ENCODE measurements at regions not wholly inside any gene's neighbourhood (a gene's known extent, or its start where the extent isn't known, plus 50 kb on each side); places are given as distances from the start of the nearest gene placed in this dataset.

- H3K4me3 ChIP-seq, result no peak overlapping the region
- H3K9me3 ChIP-seq (replicated peaks), result peaks cover 8% of the 10 kb centered on the region
- no peak for DNase-seq
- no peak overlapping the region for H3K27ac ChIP-seq (replicated peaks)
- intact Hi-C loops (cut with micrococcal nuclease), result no loop called here
- H3K4me1 ChIP-seq, result no peaks in the 10 kb centered on the region
- H3K36me3 ChIP-seq, result no peaks in the 10 kb centered on the region
- no peaks in the 10 kb centered on the region for H3K27me3 ChIP-seq (ENCODE audit: low read depth)
- TF ChIP-seq CTCF (IDR thresholded peaks at IDR 0.05; ENCODE audit: borderline replicate concordance), result no peak
These were observed 191.3 kb upstream of the DEFB112 start for GRCh38 chr6:50240986-50241385.

- Histone ChIP-seq H3K27ac (replicated peaks) (no peak overlapping the region), H3K4me1 (no peaks in the 10 kb centered on the region), H3K9me3 (replicated peaks) (peaks cover 3% of the 10 kb centered on the region), H3K27me3 (ENCODE audit: low read depth) (no peaks in the 10 kb centered on the region), H3K36me3 (no peaks in the 10 kb centered on the region), H3K4me3 (no peak overlapping the region)
- intact Hi-C loops (cut with micrococcal nuclease), result no loop called here
- no peak for TF ChIP-seq CTCF (IDR thresholded peaks at IDR 0.05; ENCODE audit: borderline replicate concordance)
- DNase-seq, result no peak
These were observed 199.8 kb upstream of the DEFB112 start for GRCh38 chr6:50249493-50249892.

- intact Hi-C loops (cut with micrococcal nuclease), result no loop called here
These were observed 207.6 kb upstream of the DEFB112 start for GRCh38 chr6:50257322-50257721.

DNA sequence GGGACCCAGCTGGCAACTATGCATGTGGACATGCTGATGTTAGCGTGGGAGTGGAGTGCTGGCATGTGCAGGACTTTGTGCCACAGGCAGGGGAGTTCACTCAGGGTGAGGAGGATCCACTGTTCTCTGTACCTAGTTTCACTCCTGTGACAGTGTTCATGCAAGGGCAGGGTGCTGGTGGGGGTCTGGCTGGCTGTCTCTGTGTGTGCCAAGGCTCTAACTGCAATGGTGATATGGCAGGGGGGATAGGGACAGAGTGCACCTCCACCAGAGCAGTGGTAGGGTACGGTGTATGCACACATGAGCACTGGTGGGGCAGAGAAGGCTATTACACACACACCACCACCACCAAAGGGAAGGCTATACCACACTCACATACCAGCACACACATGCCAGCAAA, 210.2 kb upstream of the DEFB112 start:
- Histone ChIP-seq H3K4me1 (no peaks in the 10 kb centered on the region), H3K27ac (replicated peaks) (no peak overlapping the region), H3K4me3 (no peak overlapping the region), H3K9me3 (replicated peaks) (peaks cover 21% of the 10 kb centered on the region), H3K36me3 (no peaks in the 10 kb centered on the region), H3K27me3 (ENCODE audit: low read depth) (no peaks in the 10 kb centered on the region)
- no peak for TF ChIP-seq CTCF (IDR thresholded peaks at IDR 0.05; ENCODE audit: borderline replicate concordance)
- DNase-seq, result no peak
- intact Hi-C loops (cut with micrococcal nuclease), result no loop called here

More at GRCh38 chr6:50257322-50257721, 207.6 kb upstream of the DEFB112 start:
- Histone ChIP-seq H3K4me3 (no peak overlapping the region), H3K9me3 (replicated peaks) (peaks cover 24% of the 10 kb centered on the region), H3K27me3 (ENCODE audit: low read depth) (no peaks in the 10 kb centered on the region), H3K27ac (replicated peaks) (no peak overlapping the region), H3K36me3 (no peaks in the 10 kb centered on the region), H3K4me1 (no peaks in the 10 kb centered on the region)
- no peak for DNase-seq
- no peak for TF ChIP-seq CTCF (IDR thresholded peaks at IDR 0.05; ENCODE audit: borderline replicate concordance)

DNA sequence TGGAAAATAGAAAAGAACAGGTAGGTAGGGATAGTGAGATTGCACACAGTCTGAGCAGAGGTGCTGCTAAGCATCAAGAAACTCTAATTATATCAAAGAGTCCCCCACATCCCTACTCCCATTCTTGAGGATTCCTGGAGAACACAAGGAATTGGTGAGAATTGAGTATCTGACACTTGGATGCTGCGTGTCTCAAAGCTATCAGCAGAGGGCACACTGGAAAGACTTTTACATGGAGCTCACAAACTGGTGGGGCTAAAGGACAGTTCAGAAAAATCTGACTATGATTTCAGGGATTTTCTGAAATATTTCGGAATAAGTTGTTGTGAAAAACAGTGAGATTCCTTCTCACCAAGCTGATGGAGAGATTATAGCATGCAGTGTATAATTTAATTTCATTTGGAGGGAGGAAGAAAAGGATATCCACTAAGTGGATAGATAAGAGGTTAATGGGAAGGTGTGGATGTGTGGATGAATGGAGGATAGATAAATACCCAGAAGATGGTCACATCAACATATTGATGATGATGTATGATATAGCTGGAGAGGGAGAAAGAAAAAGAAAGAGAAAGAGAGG, 215.4 kb upstream of the DEFB112 start:
- intact Hi-C loops (cut with micrococcal nuclease), result no loop called here
- no peak for TF ChIP-seq CTCF (IDR thresholded peaks at IDR 0.05; ENCODE audit: borderline replicate concordance)
- H3K4me1 ChIP-seq, result no peaks in the 10 kb centered on the region

More for the DNA sequence above, 215.4 kb upstream of the DEFB112 start:
- H3K4me3 ChIP-seq, result no peak overlapping the region
- no peak overlapping the region for H3K27ac ChIP-seq (replicated peaks)
- H3K27me3 ChIP-seq (ENCODE audit: low read depth), result no peaks in the 10 kb centered on the region
- H3K9me3 ChIP-seq (replicated peaks), result peaks cover 6% of the 10 kb centered on the region
- DNase-seq, result no peak
- no peaks in the 10 kb centered on the region for H3K36me3 ChIP-seq
